Testis (tissue), 2 donors: ENCODE measurements at regions not wholly inside any gene's neighbourhood (a gene's known extent, or its start where the extent isn't known, plus 50 kb on each side); places are given as distances from the start of the nearest gene placed in this dataset.

Source experiments
- DNase-seq: peaks from one replicate; pipeline ENCODE4 v3.0.0-alpha.2; 2019
- H3K27ac ChIP-seq, 2 donors: fragments of 200-600 bp; sonication (generic); one replicate each; pipeline ENCODE4 v1.5.1; 2019
- H3K27me3 ChIP-seq: fragments of 200-600 bp; sonication (generic); one replicate; pipeline ENCODE4 v1.5.1; 2019
- H3K36me3 ChIP-seq: fragments of 200-600 bp; sonication (generic); one replicate; pipeline ENCODE4 v1.5.1; 2017; ENCODE audit warnings: low read depth; ENCODE audit errors: missing control alignments
- H3K4me1 ChIP-seq: fragments of 200-600 bp; sonication (generic); one replicate; pipeline ENCODE4 v1.5.1; 2019
- H3K4me3 ChIP-seq, 2 donors: fragments of 200-600 bp; sonication (generic); one replicate each; pipeline ENCODE4 v1.5.1; 2017 to 2019
- H3K9me3 ChIP-seq: fragments of 200-600 bp; sonication (generic); one replicate; pipeline ENCODE4 v1.5.1; 2017
- POLR2A ChIP-seq: fragments of 450-650 bp; IDR thresholded peaks from one replicate; pipeline ENCODE4 v1.6.1; 2017; ENCODE audit warnings: antibody characterized with exemption, mild to moderate bottlenecking, moderate library complexity
- WGBS, 2 donors: methylation state at CpG; one replicate each; pipeline ENCODE4 v1.1.5; 2018; 5-methylcytosine and 5-hydroxymethylcytosine counted together
- intact Hi-C: fragments of 100-400 bp; cut with DNase I; formaldehyde crosslinking; loops from one replicate; pipeline ENCODE4 v1.15.1; 2023; ENCODE audit warnings: low total_unique reads
- TF ChIP-seq, protein P1 (sequence below), 3 experiments: fragments of 450-650 bp in 2 of 3; fragments of 200-600 bp in 1 of 3; sonication (generic) in 1 of 3; IDR thresholded peaks; one replicate each; pipeline ENCODE4 v1.5.1; 2016 to 2019; ENCODE audit warnings: antibody characterized with exemption in 3 of 3, mild to moderate bottlenecking in 2 of 3, moderate library complexity in 1 of 3

DNA sequence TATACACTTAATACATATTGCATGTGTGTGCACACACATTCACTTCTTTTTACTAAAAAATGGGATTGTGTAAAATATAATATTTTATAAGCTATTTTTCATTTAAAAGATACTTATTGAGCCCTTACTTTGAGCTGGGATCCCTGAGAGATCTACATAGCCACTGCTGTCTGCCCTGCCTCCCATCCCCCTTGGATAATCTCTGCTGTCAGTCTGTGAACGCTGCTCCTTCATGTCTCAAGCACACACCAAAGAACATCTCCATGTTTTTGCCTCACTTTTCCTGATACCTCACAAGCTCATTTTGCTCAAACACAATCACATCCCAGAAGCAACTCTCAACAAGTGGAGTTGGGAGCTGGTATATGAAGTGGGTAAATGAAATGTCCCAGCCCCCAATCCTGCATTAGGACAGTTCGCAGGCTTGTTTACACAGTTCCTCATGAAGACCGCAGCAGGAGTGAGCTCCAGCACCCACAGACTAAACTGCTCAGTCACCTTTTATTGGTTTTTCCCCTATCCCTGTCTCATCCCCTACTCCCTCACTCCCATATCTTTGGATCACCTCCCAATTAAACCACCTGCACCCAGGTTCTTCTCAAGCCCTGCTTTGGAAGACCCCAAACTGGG lies 108.3 kb upstream of the FRY start:
- intact Hi-C loops = no loop called here
- Histone ChIP-seq H3K36me3 (no peaks in the 10 kb centered on the region), H3K9me3 (no peaks in the 10 kb centered on the region), H3K4me3 (no peak overlapping the region), H3K4me1 (peaks cover 17% of the 10 kb centered on the region), H3K27ac (no peak overlapping the region), H3K27me3 (no peaks in the 10 kb centered on the region)
- TF ChIP-seq, protein P1, sequence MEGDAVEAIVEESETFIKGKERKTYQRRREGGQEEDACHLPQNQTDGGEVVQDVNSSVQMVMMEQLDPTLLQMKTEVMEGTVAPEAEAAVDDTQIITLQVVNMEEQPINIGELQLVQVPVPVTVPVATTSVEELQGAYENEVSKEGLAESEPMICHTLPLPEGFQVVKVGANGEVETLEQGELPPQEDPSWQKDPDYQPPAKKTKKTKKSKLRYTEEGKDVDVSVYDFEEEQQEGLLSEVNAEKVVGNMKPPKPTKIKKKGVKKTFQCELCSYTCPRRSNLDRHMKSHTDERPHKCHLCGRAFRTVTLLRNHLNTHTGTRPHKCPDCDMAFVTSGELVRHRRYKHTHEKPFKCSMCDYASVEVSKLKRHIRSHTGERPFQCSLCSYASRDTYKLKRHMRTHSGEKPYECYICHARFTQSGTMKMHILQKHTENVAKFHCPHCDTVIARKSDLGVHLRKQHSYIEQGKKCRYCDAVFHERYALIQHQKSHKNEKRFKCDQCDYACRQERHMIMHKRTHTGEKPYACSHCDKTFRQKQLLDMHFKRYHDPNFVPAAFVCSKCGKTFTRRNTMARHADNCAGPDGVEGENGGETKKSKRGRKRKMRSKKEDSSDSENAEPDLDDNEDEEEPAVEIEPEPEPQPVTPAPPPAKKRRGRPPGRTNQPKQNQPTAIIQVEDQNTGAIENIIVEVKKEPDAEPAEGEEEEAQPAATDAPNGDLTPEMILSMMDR (IDR thresholded peaks at IDR 0.05) = no peak
- TF ChIP-seq POLR2A = no peak
- WGBS, 2 donors = 83% methylated on average over 3 of the region's 3 CpGs
- DNase-seq = no peak

DNA sequence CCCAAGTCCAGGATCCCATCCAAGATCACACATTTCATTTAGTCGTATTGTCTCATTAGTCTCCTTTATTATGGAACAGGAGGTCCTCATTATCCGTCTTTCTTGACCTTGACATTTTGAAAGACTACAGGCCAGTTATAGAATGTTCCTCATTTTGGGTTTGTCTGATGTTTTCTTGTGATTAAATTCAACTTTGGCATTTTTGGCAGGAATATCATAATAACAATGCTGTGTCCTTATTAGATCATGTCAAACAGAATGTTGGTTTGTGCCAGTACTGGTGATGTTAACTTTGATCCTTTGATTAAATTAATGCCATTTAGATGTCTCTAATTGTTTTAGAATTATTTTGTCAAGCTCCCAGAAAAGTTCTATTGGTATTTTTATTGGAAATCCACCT lies 106.5 kb upstream of the FRY start:
- no peak overlapping the region for H3K4me3 ChIP-seq
- 24 to 34% methylated on average over 2 of the region's 2 CpGs for whole genome bisulfite sequencing, 2 donors
- H3K9me3 ChIP-seq = no peaks in the 10 kb centered on the region

DNA sequence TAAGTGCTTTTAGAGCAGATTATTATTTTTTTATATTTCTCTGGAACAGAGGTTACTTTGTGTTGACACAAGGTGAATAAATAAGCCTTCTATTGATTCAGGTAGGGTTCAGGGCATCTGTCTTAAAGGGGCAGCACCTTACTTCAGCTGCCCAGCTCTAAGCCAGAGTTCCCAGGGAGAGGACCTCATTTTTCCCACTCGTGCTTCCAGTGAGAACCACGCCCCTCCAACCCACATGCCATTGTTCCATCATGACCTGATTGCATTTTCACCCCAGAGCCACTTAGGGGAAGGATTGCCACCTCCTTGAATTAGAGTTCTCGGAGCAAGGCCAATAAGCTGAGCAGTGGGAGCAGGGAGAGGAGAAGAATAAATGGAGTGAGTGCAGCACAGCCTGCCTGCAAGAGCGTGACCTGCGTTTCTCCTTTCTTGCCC lies 104.3 kb upstream of the FRY start:
- 71 to 75% methylated on average over 5 of the region's 5 CpGs for WGBS, 2 donors
- Histone ChIP-seq H3K4me1 (peaks cover 20% of the 10 kb centered on the region), H3K36me3 (no peaks in the 10 kb centered on the region), H3K9me3 (no peaks in the 10 kb centered on the region), H3K4me3 (no peak overlapping the region), H3K27ac (no peak overlapping the region), H3K27me3 (no peaks in the 10 kb centered on the region)
- intact Hi-C loops = no loop called here
- no peak for DNase-seq
- TF ChIP-seq, protein P1 (IDR thresholded peaks at IDR 0.05) = no peak
- TF ChIP-seq POLR2A = no peak

More for the DNA sequence above, 106.5 kb upstream of the FRY start:
- intact Hi-C loops = no loop called here
- no peak for DNase-seq
- peaks cover 19% of the 10 kb centered on the region for H3K4me1 ChIP-seq
- no peaks in the 10 kb centered on the region for H3K27me3 ChIP-seq
- TF ChIP-seq, protein P1 (IDR thresholded peaks at IDR 0.05) = no peak
- no peak for TF ChIP-seq POLR2A
- H3K36me3 ChIP-seq = no peaks in the 10 kb centered on the region
- no peak overlapping the region for H3K27ac ChIP-seq

DNA sequence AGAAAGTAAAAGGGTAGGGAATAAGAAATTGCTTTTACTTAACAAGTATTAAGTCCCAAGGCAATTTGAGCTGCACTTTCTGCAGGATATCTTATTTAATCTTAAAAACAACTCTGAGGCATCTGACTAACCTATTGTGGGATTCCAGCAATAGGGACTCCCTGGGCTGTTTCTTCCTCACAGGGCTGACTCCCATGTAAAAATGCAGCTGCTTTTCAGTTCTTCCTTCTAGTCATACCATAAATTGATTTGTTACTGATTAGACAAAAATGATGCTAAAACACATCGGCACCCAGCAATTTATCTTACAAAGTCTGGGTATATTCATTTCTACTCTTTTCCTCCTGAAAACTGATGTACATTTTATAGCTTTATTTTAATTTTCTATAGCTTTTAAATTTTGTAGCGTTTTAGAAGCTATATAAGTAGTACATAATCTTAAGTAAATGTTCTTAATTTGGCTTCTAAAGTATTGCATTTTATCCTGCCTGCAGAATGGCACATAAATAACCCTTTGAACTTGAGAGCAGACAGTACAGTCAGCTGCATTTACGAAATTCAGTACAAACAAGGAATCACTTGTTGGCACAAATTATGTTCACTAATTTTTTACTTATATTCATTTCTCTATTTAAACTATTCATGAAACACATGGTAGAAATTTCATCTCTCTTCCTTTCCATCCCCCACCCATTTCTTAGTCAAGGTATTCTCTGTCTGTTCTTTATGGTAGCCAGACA lies 102.4 kb upstream of the FRY start:
- Histone ChIP-seq H3K27ac (no peak overlapping the region), H3K27me3 (no peaks in the 10 kb centered on the region), H3K9me3 (no peaks in the 10 kb centered on the region), H3K4me1 (peaks cover 20% of the 10 kb centered on the region), H3K4me3 (no peak overlapping the region), H3K36me3 (no peaks in the 10 kb centered on the region)
- intact Hi-C loops = no loop called here
- no peak for DNase-seq
- TF ChIP-seq, protein P1 (IDR thresholded peaks at IDR 0.05) = no peak
- no peak for TF ChIP-seq POLR2A
- 65 to 67% methylated on average over 3 of the region's 3 CpGs for WGBS, 2 donors
